GM12891 (cell line): ENCODE measurements at regions not wholly inside any gene's neighbourhood (a gene's known extent, or its start where the extent isn't known, plus 50 kb on each side); places are given as distances from the start of the nearest gene placed in this dataset.

Experiments used
- PAX5 ChIP-seq: IDR thresholded peaks from 2 replicates; pipeline ENCODE4 v1.6.1; 2011; ENCODE audit warnings: low read length, moderate library complexity, mild to moderate bottlenecking; ENCODE audit not compliant: insufficient read depth, severe bottlenecking
- POLR2A ChIP-seq: IDR thresholded peaks from 2 replicates; pipeline ENCODE4 v1.6.1; 2011; ENCODE audit warnings: low read depth, low read length, control low read depth

- TF ChIP-seq POLR2A, result no peak
- TF ChIP-seq PAX5, result no peak
Measured at GRCh38 chr5:25481463-25481862, 836.7 kb upstream of the CDH10 start.
